HCT116 (cell line): ENCODE measurements at regions not wholly inside any gene's neighbourhood (a gene's known extent, or its start where the extent isn't known, plus 50 kb on each side); places are given as distances from the start of the nearest gene placed in this dataset.

Experiments
- ATAC-seq: fragments of 200-7000 bp; cut with Tn5 transposase; 2 replicates; pipeline ENCODE4 v1.9.1; 2020; ENCODE audit warnings: mild to moderate bottlenecking, moderate library complexity
- BruUV-seq: library from RNA; stranded (reverse); fragments of 400-500 nt; replicated peaks from 2 replicates; lab custom pipeline; 2021; lab: Mats Ljungman, UMichigan
- CTCF ChIA-PET: fragments of 300-600 bp; sonication (Branson Sonifier 250); formaldehyde crosslinking; loops from one replicate; lab custom pipeline; 2021; ENCODE audit warnings: antibody characterized with exemption; lab: Charles Lee
- POLR2A ChIA-PET: fragments of 300-600, 350-600 bp; sonication (Branson Sonifier 250); formaldehyde crosslinking; loops from one replicate; lab custom pipeline; 2021; ENCODE audit warnings: antibody characterized with exemption; lab: Charles Lee
- RAD21 ChIA-PET, 2 experiments: fragments of 300-600 bp; sonication (Branson Sonifier 250); formaldehyde crosslinking; loops; one replicate each; lab custom pipeline; 2023; ENCODE audit warnings: low total read pairs in 2 of 2; ENCODE audit not compliant: uncharacterized antibody in 2 of 2, unreplicated experiment in 2 of 2, low non-redundant PET in 1 of 2; lab: Charles Lee
- DNase-seq: peaks from one replicate; pipeline ENCODE4 v3.0.0-alpha.2; 2010; ENCODE audit warnings: low read depth, low spot score
- H2AFZ ChIP-seq: fragments of 200-600 bp; shearing (Covaris generic), sonication (generic); 2 replicates; pipeline ENCODE4 v1.6.1; 2017; ENCODE audit warnings: low read depth, mixed run types, mixed read lengths, antibody characterized with exemption, low read length; ENCODE audit not compliant: poor library complexity, severe bottlenecking
- H3K27ac ChIP-seq: 2 replicates; pipeline ENCODE4 v1.5.1; 2012; ENCODE audit warnings: low read depth, low read length
- H3K27me3 ChIP-seq: fragments of 200-600 bp; sonication (generic); 2 replicates; pipeline ENCODE4 v1.6.1; 2016; ENCODE audit warnings: mixed run types, low read length, mixed read lengths; ENCODE audit not compliant: insufficient read depth
- H3K36me3 ChIP-seq, 2 experiments: fragments of 200-500 bp in 1 of 2; fragments of 200-600 bp in 1 of 2; sonication (Bioruptor generic) in 1 of 2; sonication (generic) in 1 of 2; 2 replicates each; pipeline versions ENCODE4 v1.5.1 to v1.6.1; 2014 to 2016; ENCODE audit warnings: low read length in 2 of 2, inconsistent platforms in 1 of 2, mixed read lengths in 1 of 2, mixed run types in 1 of 2; ENCODE audit not compliant: insufficient read depth in 2 of 2, control insufficient read depth in 1 of 2
- H3K4me1 ChIP-seq, 2 experiments: fragments of 200-600 bp in 1 of 2; sonication (generic) in 1 of 2; 2 replicates each; pipeline versions ENCODE4 v1.5.1 to v1.6.1; 2012 to 2017; ENCODE audit warnings: low read length in 2 of 2, inconsistent platforms in 1 of 2, mild to moderate bottlenecking in 1 of 2, mixed read lengths in 1 of 2, mixed run types in 1 of 2, moderate library complexity in 1 of 2; ENCODE audit not compliant: insufficient read depth in 2 of 2, control insufficient read depth in 1 of 2
- H3K4me2 ChIP-seq: fragments of 200-600 bp; sonication (generic); 2 replicates; pipeline ENCODE4 v1.6.1; 2017; ENCODE audit warnings: mixed run types, low read length, mixed read lengths
- H3K4me3 ChIP-seq, 2 experiments: fragments of 200-600 bp in 1 of 2; sonication (generic) in 1 of 2; replicated peaks in 1 of 2; 2 replicates each; pipeline ENCODE4 v1.5.1; 2011 to 2016; ENCODE audit warnings: low read length in 2 of 2, control low read depth in 1 of 2, low read depth in 1 of 2, mild to moderate bottlenecking in 1 of 2, mixed read lengths in 1 of 2, mixed run types in 1 of 2
- H3K79me2 ChIP-seq: fragments of 200-600 bp; sonication (generic); 2 replicates; pipeline ENCODE4 v1.6.1; 2017; ENCODE audit warnings: mild to moderate bottlenecking, mixed run types, low read length, moderate library complexity, mixed read lengths; ENCODE audit not compliant: insufficient read depth
- H3K9ac ChIP-seq: fragments of 200-600 bp; sonication (generic); 2 replicates; pipeline ENCODE4 v1.6.1; 2016; ENCODE audit warnings: low read length, mixed read lengths
- H3K9me2 ChIP-seq: fragments of 200-600 bp; sonication (generic), shearing (Covaris generic); 2 replicates; pipeline ENCODE4 v1.6.1; 2017; ENCODE audit warnings: mixed run types, mild to moderate bottlenecking, moderate library complexity; ENCODE audit not compliant: insufficient read depth
- H3K9me3 ChIP-seq, 2 experiments: fragments of 200-500 bp in 1 of 2; fragments of 200-600 bp in 1 of 2; sonication (Bioruptor generic) in 1 of 2; sonication (generic) in 1 of 2; 2 replicates each; pipeline ENCODE4 v1.6.1; 2014 to 2017; ENCODE audit warnings: low read length in 2 of 2, mixed read lengths in 2 of 2, inconsistent platforms in 1 of 2, low read depth in 1 of 2, mild to moderate bottlenecking in 1 of 2, mixed run types in 1 of 2, moderate library complexity in 1 of 2; ENCODE audit not compliant: control insufficient read depth in 1 of 2, insufficient read depth in 1 of 2
- H4K20me1 ChIP-seq: fragments of 200-600 bp; sonication (generic), shearing (Covaris generic); 2 replicates; pipeline ENCODE4 v1.6.1; 2017; ENCODE audit warnings: mixed run types, mild to moderate bottlenecking, moderate library complexity; ENCODE audit not compliant: insufficient read depth
- ATF3 ChIP-seq: IDR thresholded peaks from 2 replicates; pipeline ENCODE4 v1.6.1; 2012
- CBX3 ChIP-seq: IDR thresholded peaks from 2 replicates; pipeline ENCODE4 v1.6.1; 2012; ENCODE audit warnings: low read depth
- CTCF ChIP-seq, 3 experiments: fragments of 200-600 bp in 1 of 3; sonication (generic) in 1 of 3; IDR thresholded peaks in 2 of 3; conservative IDR thresholded peaks in 1 of 3; 2 replicates each; pipeline ENCODE4 v1.5.1; 2012 to 2017; ENCODE audit warnings: low read depth in 2 of 3, low read length in 2 of 3, antibody characterized with exemption in 1 of 3, borderline replicate concordance in 1 of 3, control low read depth in 1 of 3, mild to moderate bottlenecking in 1 of 3, mixed read lengths in 1 of 3, mixed run types in 1 of 3, moderate library complexity in 1 of 3; ENCODE audit not compliant: insufficient read depth in 1 of 3
- ELF1 ChIP-seq: IDR thresholded peaks from 2 replicates; pipeline ENCODE4 v1.6.1; 2012; ENCODE audit warnings: low read depth, borderline replicate concordance
- EZH2 ChIP-seq: fragments of 200-600 bp; sonication (generic); IDR thresholded peaks from 2 replicates; pipeline ENCODE4 v1.6.1; 2017; ENCODE audit warnings: antibody characterized with exemption, mixed run types
- EZH2phosphoT487 ChIP-seq: fragments of 200-600 bp; IDR thresholded peaks from 2 replicates; pipeline ENCODE4 v1.6.1; 2018; ENCODE audit warnings: antibody characterized with exemption, borderline replicate concordance
- MAX ChIP-seq: IDR thresholded peaks from 2 replicates; pipeline ENCODE4 v1.6.1; 2012
- POLR2A ChIP-seq: IDR thresholded peaks from 2 replicates; pipeline ENCODE4 v1.7.0; 2011; ENCODE audit warnings: borderline replicate concordance; ENCODE audit not compliant: insufficient read depth, insufficient read length; ENCODE audit errors: extremely low read depth
- POLR2AphosphoS5 ChIP-seq: IDR thresholded peaks from 2 replicates; pipeline ENCODE4 v1.6.1; 2011; ENCODE audit warnings: mild to moderate bottlenecking, low read depth, low read length, moderate library complexity
- RAD21 ChIP-seq: IDR thresholded peaks from 2 replicates; pipeline ENCODE4 v1.6.1; 2012; ENCODE audit warnings: low read depth, mild to moderate bottlenecking
- REST ChIP-seq: IDR thresholded peaks from 2 replicates; pipeline ENCODE4 v1.6.1; 2012; ENCODE audit warnings: low read depth
- SIN3A ChIP-seq: IDR thresholded peaks from 2 replicates; pipeline ENCODE4 v1.6.1; 2012; ENCODE audit warnings: low read depth
- SRF ChIP-seq: IDR thresholded peaks from 2 replicates; pipeline ENCODE4 v1.6.1; 2012; ENCODE audit warnings: low read depth
- TCF7L2 ChIP-seq: IDR thresholded peaks from 2 replicates; pipeline ENCODE4 v1.7.0; 2011; ENCODE audit warnings: borderline replicate concordance, inconsistent platforms; ENCODE audit not compliant: insufficient read depth, insufficient read length; ENCODE audit errors: extremely low read depth
- YY1 ChIP-seq: IDR thresholded peaks from 2 replicates; pipeline ENCODE4 v1.6.1; 2011; ENCODE audit warnings: low read length, low read depth, moderate library complexity, mild to moderate bottlenecking; ENCODE audit not compliant: insufficient replicate concordance; ENCODE audit errors: extremely low read depth
- ZBTB33 ChIP-seq: IDR thresholded peaks from 2 replicates; pipeline ENCODE4 v1.6.1; 2011; ENCODE audit warnings: mild to moderate bottlenecking, low read length, moderate library complexity; ENCODE audit not compliant: insufficient replicate concordance; ENCODE audit errors: extremely low read depth
- ZFX ChIP-seq: fragments of 450-650 bp; IDR thresholded peaks from 2 replicates; pipeline ENCODE4 v1.6.1; 2017
- intact Hi-C: fragments of 100-400 bp; cut with micrococcal nuclease; formaldehyde crosslinking; loops from 2 replicates; pipeline ENCODE4 v1.10.0; 2022

- TF ChIP-seq CTCF (IDR thresholded peaks at IDR 0.05 in 2 of 3, conservative IDR thresholded peaks at IDR 0.05 in 1 of 3; ENCODE audit: borderline replicate concordance in 1 of 3, insufficient read depth in 1 of 3, low read depth in 2 of 3, low read length in 2 of 3), result no peak
- no peak for TF ChIP-seq MAX
- no peak for TF ChIP-seq ZFX
- TF ChIP-seq SRF, result no peak
- TF ChIP-seq TCF7L2, result no peak
- TF ChIP-seq, all 23 proteins: peak for 0
Measured at GRCh38 chr7:68730194-68730593, 868.1 kb upstream of the AUTS2 start (continued).

- Histone ChIP-seq H3K36me3 (no peaks in the 10 kb centered on the region), H3K4me2 (no peak overlapping the region), H3K9me3 (peaks cover 0 to 22% of the 10 kb centered on the region in 2 experiments; a peak in 2 of 4 replicates), H4K20me1 (no peaks in the 10 kb centered on the region), H3K27me3 (no peaks in the 10 kb centered on the region), H3K79me2 (no peaks in the 10 kb centered on the region)
- no peak for ATAC-seq
- no TSS peak for BruUV-seq
- CTCF ChIA-PET, result no interaction called here
- TF ChIP-seq ATF3 (no peak), MAX (no peak), EZH2phosphoT487 (no peak), REST (no peak), POLR2AphosphoS5 (no peak), ZBTB33 (no peak), EZH2 (no peak), YY1 (no peak), SRF (no peak), POLR2A (no peak), SIN3A (no peak), TCF7L2 (no peak), ELF1 (no peak), RAD21 (no peak), CBX3 (no peak)
- TF ChIP-seq, all 23 proteins: peak for 0
- POLR2A ChIA-PET, result no interaction called here
- Histone ChIP-seq H3K4me1 (no peaks in the 10 kb centered on the region), H3K9ac (no peak overlapping the region), H3K4me3 (no peak overlapping the region), H3K27ac (no peak overlapping the region), H3K9me2 (no peaks in the 10 kb centered on the region), H2AFZ (no peak overlapping the region)
- no peak for DNase-seq
- RAD21 ChIA-PET, result no interaction called here
- intact Hi-C loops, result no loop called here
Measured at GRCh38 chr7:68730964-68731363, 867.3 kb upstream of the AUTS2 start.
